Osteocyte (in vitro differentiated cells): ENCODE measurements at regions not wholly inside any gene's neighbourhood (a gene's known extent, or its start where the extent isn't known, plus 50 kb on each side); places are given as distances from the start of the nearest gene placed in this dataset.

ENCODE experiments used
- DNase-seq: peaks from one replicate; pipeline ENCODE4 v3.0.0; 2021; ENCODE audit warnings: mixed read lengths; ENCODE audit not compliant: unreplicated experiment; ENCODE audit errors: extremely low spot score
- H3K27ac Mint-ChIP-seq: one replicate; pipeline ENCODE4 v1.8.0; 2021; ENCODE audit warnings: mild to moderate bottlenecking, mixed read lengths; ENCODE audit not compliant: unreplicated experiment
- H3K27me3 Mint-ChIP-seq: one replicate; pipeline ENCODE4 v1.8.0; 2021; ENCODE audit warnings: mixed read lengths; ENCODE audit not compliant: unreplicated experiment
- H3K36me3 Mint-ChIP-seq: one replicate; pipeline ENCODE4 v1.8.0; 2021; ENCODE audit warnings: mixed read lengths; ENCODE audit not compliant: unreplicated experiment
- H3K4me1 Mint-ChIP-seq: one replicate; pipeline ENCODE4 v1.8.0; 2021; ENCODE audit warnings: mixed read lengths; ENCODE audit not compliant: unreplicated experiment
- H3K4me3 Mint-ChIP-seq: one replicate; pipeline ENCODE4 v1.8.0; 2021; ENCODE audit warnings: mild to moderate bottlenecking, moderate library complexity, mixed read lengths; ENCODE audit not compliant: unreplicated experiment
- H3K9me3 Mint-ChIP-seq: one replicate; pipeline ENCODE4 v1.8.0; 2021; ENCODE audit warnings: mixed read lengths; ENCODE audit not compliant: unreplicated experiment
- TF ChIP-seq, protein P1 (sequence below): fragments of 200-600 bp; sonication (generic); IDR thresholded peaks from 2 replicates; pipeline ENCODE4 v1.5.0; 2021; ENCODE audit warnings: antibody characterized with exemption, mild to moderate bottlenecking, moderate library complexity

GRCh38 chrX:94742772-94743171, 1068.8 kb downstream of the FAM133A start:
- Mint-ChIP-seq H3K27ac (no peak overlapping the region), H3K27me3 (no peaks in the 10 kb centered on the region), H3K4me3 (no peak overlapping the region), H3K36me3 (no peaks in the 10 kb centered on the region), H3K9me3 (peaks cover 11% of the 10 kb centered on the region), H3K4me1 (no peaks in the 10 kb centered on the region)
- DNase-seq, result no peak
- TF ChIP-seq, protein P1, sequence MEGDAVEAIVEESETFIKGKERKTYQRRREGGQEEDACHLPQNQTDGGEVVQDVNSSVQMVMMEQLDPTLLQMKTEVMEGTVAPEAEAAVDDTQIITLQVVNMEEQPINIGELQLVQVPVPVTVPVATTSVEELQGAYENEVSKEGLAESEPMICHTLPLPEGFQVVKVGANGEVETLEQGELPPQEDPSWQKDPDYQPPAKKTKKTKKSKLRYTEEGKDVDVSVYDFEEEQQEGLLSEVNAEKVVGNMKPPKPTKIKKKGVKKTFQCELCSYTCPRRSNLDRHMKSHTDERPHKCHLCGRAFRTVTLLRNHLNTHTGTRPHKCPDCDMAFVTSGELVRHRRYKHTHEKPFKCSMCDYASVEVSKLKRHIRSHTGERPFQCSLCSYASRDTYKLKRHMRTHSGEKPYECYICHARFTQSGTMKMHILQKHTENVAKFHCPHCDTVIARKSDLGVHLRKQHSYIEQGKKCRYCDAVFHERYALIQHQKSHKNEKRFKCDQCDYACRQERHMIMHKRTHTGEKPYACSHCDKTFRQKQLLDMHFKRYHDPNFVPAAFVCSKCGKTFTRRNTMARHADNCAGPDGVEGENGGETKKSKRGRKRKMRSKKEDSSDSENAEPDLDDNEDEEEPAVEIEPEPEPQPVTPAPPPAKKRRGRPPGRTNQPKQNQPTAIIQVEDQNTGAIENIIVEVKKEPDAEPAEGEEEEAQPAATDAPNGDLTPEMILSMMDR, result no peak

GRCh38 chrX:94743478-94743877, 1069.5 kb downstream of the FAM133A start:
- no peaks in the 10 kb centered on the region for H3K36me3 Mint-ChIP-seq
- DNase-seq, result no peak
- H3K4me1 Mint-ChIP-seq, result no peaks in the 10 kb centered on the region
- no peak overlapping the region for H3K4me3 Mint-ChIP-seq
- peaks cover 14% of the 10 kb centered on the region for H3K9me3 Mint-ChIP-seq
- no peak overlapping the region for H3K27ac Mint-ChIP-seq
- TF ChIP-seq, protein P1, result no peak
- H3K27me3 Mint-ChIP-seq, result no peaks in the 10 kb centered on the region

DNA sequence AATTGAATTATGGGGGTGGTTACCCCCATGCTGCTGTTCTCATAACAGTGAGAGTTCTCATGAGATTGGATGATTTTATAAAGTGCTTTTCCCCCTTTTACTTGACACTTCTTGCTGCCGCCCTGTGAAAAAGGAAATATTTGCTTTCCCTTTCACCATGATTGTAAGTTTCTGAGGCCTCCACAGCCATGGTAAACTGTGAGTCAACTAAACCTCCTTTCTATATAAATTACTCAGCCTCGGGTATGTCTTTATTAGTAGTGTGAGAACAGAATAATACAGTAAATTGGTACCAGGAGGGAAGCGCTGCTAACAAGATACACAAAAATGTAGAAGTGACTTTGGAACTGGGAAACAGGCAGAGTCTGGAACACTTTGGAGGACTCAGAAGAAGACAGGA, 1070.8 kb downstream of the FAM133A start:
- Mint-ChIP-seq H3K4me3 (no peak overlapping the region), H3K27me3 (no peaks in the 10 kb centered on the region)

DNA sequence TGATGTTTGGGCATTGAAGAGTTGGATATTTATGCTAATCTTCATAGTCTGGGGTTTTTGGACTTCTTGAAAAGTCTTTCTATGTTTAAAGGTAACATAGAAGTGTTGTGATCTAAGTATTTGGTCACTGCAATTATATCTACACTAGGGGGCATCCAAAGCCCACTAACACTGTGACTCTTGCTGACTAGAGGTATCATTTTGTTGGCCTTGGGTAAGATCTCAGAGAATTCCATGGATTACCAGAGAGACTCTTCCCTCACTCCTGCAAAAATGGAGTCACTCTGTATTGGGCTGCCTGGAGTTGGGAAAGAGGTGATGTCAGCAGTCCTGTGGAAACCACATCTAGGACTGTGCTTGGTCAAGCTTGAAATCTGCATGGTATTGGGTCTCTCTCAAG, 1077.6 kb downstream of the FAM133A start:
- Mint-ChIP-seq H3K9me3 (peaks cover 20% of the 10 kb centered on the region), H3K27ac (no peak overlapping the region), H3K4me3 (no peak overlapping the region), H3K27me3 (no peaks in the 10 kb centered on the region), H3K36me3 (no peaks in the 10 kb centered on the region), H3K4me1 (no peaks in the 10 kb centered on the region)
- TF ChIP-seq, protein P1, result no peak
- no peak for DNase-seq

More for the DNA sequence above, 1070.8 kb downstream of the FAM133A start:
- Mint-ChIP-seq H3K27ac (no peak overlapping the region), H3K9me3 (peaks cover 17% of the 10 kb centered on the region), H3K36me3 (no peaks in the 10 kb centered on the region), H3K4me1 (no peaks in the 10 kb centered on the region)
- TF ChIP-seq, protein P1, result no peak
- no peak for DNase-seq

DNA sequence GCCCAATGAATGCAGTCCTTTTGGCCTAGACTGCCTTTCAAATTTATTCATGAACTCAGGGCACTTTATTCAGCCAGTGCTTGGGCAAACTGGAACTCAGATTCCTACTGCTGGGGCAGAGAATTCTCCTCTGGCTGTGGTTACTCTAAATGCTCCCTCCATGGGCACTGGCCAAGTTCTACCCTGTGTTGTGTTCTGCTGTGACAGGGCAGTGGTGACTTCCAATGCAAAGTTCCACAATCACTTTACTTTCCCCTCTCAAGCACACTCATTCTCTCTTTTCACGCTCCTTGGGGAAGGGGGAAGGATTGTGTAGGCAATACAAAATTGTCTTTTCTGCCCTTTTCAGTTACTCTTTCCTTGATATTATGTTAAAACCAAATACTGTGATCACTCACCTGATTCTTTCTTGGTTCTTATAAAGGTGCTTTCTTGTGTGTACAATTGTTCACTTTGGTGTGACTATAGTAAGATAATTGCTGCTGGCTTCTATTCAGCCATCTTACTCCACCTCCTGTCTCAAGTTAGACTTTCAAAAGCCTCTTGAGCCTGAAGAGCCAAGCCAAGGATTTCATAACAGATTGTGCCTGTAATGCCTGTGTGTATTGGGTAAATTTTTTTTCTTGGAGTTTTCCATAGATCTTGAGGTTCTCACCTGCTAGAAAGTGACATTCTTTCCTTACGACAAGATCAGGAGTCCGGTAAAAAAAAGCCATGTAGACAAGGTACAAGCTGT, 1078.6 kb downstream of the FAM133A start:
- Mint-ChIP-seq H3K27ac (no peak overlapping the region), H3K27me3 (no peaks in the 10 kb centered on the region), H3K9me3 (peaks cover 17% of the 10 kb centered on the region), H3K4me3 (no peak overlapping the region), H3K36me3 (no peaks in the 10 kb centered on the region), H3K4me1 (no peaks in the 10 kb centered on the region)
- TF ChIP-seq, protein P1, result no peak
- no peak for DNase-seq
